GM23338 (cell line): ENCODE measurements at regions not wholly inside any gene's neighbourhood (a gene's known extent, or its start where the extent isn't known, plus 50 kb on each side); places are given as distances from the start of the nearest gene placed in this dataset.

Experiments
- CREB1 ChIP-seq: fragments of 250-450 bp; sonication (Bioruptor Pico); IDR thresholded peaks from 2 replicates; pipeline ENCODE4 v1.5.0; 2020; ENCODE audit warnings: low read depth, mild to moderate bottlenecking, moderate library complexity
- CTCF ChIP-seq, 2 experiments: fragments of 200-600 bp in 1 of 2; sonication (generic) in 1 of 2; conservative IDR thresholded peaks; 2 replicates each; pipeline versions ENCODE4 v1.5.1 to v1.6.1; 2016 to 2017; ENCODE audit warnings: antibody characterized with exemption in 2 of 2, low read depth in 2 of 2, mild to moderate bottlenecking in 2 of 2, moderate library complexity in 1 of 2
- ETS1 ChIP-seq: IDR thresholded peaks from 2 replicates; pipeline ENCODE4 v1.6.1; 2016; ENCODE audit warnings: antibody characterized with exemption
- EZH2 ChIP-seq: fragments of 200-600 bp; sonication (generic); IDR thresholded peaks from one replicate; pipeline ENCODE4 v1.8.0; 2017; ENCODE audit warnings: antibody characterized with exemption, mild to moderate bottlenecking, low read depth; ENCODE audit not compliant: unreplicated experiment
- EZH2phosphoT487 ChIP-seq: fragments of 200-600 bp; sonication (generic); IDR thresholded peaks from one replicate; pipeline ENCODE4 v1.8.1; 2018; ENCODE audit warnings: antibody characterized with exemption; ENCODE audit not compliant: unreplicated experiment
- JUNB ChIP-seq: IDR thresholded peaks from one replicate; pipeline ENCODE4 v1.6.1; 2016; ENCODE audit warnings: antibody characterized with exemption; ENCODE audit not compliant: unreplicated experiment
- NANOG ChIP-seq: IDR thresholded peaks from 2 replicates; pipeline ENCODE4 v1.6.1; 2016; ENCODE audit warnings: antibody characterized with exemption, borderline replicate concordance
- POLR2AphosphoS5 ChIP-seq: IDR thresholded peaks from 2 replicates; pipeline ENCODE4 v1.6.1; 2016; ENCODE audit warnings: antibody characterized with exemption, low read depth
- REST ChIP-seq: IDR thresholded peaks from one replicate; pipeline ENCODE4 v1.6.1; 2018; ENCODE audit warnings: antibody characterized with exemption; ENCODE audit not compliant: unreplicated experiment
- STAT1 ChIP-seq: IDR thresholded peaks from one replicate; pipeline ENCODE4 v1.6.1; 2016; ENCODE audit warnings: antibody characterized with exemption; ENCODE audit not compliant: unreplicated experiment
- ZNF114 ChIP-seq: fragments of 250-450 bp; sonication (Bioruptor Pico); IDR thresholded peaks from 2 replicates; pipeline ENCODE4 v1.5.0; 2020; ENCODE audit warnings: mild to moderate bottlenecking, moderate library complexity
- ZNF331 ChIP-seq: fragments of 250-450 bp; sonication (Bioruptor Pico); IDR thresholded peaks from 2 replicates; pipeline ENCODE4 v1.5.0; 2020; ENCODE audit warnings: low read depth, mild to moderate bottlenecking, moderate library complexity
- ZNF462 ChIP-seq: fragments of 250-450 bp; sonication (Bioruptor Pico); IDR thresholded peaks from 2 replicates; pipeline ENCODE4 v1.5.0; 2020; ENCODE audit warnings: mild to moderate bottlenecking, moderate library complexity

GRCh38 chr11:33559567-33559966, 141.1 kb downstream of the C11orf91 start:
- no peak for TF ChIP-seq CTCF (conservative IDR thresholded peaks at IDR 0.05; ENCODE audit: low read depth in 2 of 2)
- TF ChIP-seq EZH2phosphoT487, result no peak
- no peak for TF ChIP-seq ETS1
- TF ChIP-seq ZNF331 (CRISPR knock-in tag), result no peak
- no peak for TF ChIP-seq EZH2
- no peak for TF ChIP-seq POLR2AphosphoS5
- TF ChIP-seq CREB1 (CRISPR knock-in tag), result no peak
- no peak for TF ChIP-seq REST
- TF ChIP-seq ZNF114, result no peak
- no peak for TF ChIP-seq JUNB
- TF ChIP-seq NANOG, result no peak
- no peak for TF ChIP-seq STAT1
- TF ChIP-seq ZNF462 (CRISPR knock-in tag), result no peak
